Activated effector memory CD4-positive, alpha-beta T cell treated with Interleukin-2 at 50 U/mL for 16 hours (primary cell): ENCODE measurements at regions not wholly inside any gene's neighbourhood (a gene's known extent, or its start where the extent isn't known, plus 50 kb on each side); places are given as distances from the start of the nearest gene placed in this dataset.

Experiments
- DNase-seq: peaks from one replicate; pipeline ENCODE4 v3.0.0-alpha.2; 2020

DNA sequence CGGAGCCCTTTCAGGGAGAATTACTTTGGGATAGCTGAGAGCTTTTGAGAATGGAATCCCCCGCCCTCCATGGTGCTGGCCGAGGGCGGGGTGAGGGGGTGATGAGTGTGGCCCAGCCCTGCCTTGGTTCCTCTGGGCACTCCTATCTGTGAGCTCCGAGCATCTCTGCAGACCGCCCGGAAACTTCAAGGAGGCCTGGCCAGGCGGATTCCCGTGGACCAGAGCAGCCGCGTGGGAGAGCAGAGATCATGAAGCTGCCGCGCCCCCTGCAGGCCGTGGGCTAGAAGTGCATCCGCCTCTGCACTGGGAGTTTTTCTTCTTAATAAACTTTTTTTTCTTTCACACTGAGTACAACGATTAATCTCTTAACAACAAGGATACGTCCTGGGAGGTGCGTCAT lies 392.9 kb upstream of the EEF2KMT start:
- no peak for DNase-seq

DNA sequence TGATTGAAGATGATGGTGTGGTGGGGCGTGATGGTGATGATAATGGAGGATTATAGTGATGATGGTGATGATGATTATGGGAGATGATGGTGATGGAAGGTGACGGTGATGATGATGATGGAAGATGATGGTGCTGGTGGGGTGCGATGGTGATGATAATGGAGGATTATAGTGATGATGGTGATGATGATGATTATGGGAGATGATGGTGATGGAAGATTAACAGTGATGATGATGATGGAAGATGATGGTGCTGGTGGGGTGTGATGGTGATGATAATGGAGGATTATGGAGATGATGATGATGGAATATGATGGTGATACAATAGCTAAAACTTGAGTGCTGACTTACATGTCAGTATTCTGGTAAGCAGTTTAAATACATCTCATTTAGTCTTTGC lies 391.0 kb upstream of the EEF2KMT start:
- no peak for DNase-seq

DNA sequence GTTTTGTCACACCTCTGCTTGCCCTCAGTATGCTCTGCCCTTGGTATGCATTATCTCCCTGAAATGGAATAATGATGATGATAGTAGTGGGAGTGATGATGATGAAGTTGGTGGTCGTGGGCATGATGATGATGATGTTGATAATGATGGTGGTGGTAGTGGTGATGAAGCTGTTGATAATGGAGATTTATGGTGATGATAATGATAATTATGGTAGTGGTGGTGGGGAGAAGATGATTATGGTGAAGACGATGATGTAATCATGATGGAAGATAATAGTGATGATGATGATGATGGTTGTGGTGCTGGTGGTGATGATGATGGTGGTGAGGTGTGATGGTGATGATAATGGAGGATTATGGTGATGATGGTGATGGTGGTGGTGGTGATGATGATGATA lies 390.1 kb upstream of the EEF2KMT start:
- DNase-seq: no peak

DNA sequence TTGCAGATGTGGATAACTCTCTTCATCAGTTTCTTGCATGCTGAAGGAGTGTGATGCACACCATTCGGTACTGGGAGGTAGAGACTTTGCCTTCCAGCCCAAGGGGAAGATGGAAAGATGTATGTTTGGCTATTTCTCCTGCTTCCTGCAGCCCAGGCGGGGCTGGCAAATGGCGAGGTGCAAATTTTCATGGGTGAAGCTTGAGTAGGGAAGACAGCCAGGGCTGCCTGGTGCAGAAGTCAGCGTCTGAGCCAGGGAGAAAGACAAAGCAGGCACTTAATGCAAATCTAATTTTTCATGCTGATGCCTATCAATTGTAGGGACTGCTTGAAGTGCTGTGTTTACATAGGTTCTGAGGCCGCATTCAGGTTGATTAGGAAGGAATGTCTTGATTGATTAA lies 384.7 kb upstream of the EEF2KMT start:
- DNase-seq: no peak

DNA sequence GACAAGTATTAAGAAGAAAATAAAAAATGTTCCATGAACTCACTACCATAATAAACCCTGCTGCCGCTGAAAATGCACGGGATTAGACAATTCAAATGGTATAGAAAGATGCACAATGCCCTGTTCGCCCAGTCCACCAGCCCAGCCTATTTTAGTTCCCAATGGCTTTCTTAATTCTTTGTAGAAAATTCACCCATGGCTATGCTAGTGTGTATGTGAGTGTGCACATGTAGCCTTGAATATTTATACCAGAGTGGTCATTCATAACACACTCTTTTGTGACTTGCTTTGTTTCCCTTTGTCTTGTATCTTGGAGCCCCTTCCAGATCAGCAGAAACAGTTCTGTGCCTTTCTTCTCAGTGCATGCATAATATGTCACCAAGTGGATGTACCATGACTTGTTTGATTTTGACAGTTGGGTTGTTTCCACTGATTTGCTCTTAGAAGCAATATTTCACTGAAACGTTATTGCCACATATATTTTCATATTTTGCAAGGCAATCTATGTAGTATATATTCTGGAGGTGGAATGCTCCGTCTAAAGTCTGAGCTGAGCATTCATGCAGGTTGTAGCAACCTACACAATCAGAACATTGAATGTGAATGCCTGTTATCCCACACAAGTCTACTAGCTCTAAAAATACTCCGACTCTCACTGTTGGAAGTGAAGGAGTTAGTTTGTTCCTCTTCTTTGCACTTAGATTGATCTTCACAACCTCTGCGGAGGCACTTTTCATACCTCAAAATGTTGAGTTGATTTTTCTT lies 383.0 kb upstream of the EEF2KMT start:
- DNase-seq: no peak

DNA sequence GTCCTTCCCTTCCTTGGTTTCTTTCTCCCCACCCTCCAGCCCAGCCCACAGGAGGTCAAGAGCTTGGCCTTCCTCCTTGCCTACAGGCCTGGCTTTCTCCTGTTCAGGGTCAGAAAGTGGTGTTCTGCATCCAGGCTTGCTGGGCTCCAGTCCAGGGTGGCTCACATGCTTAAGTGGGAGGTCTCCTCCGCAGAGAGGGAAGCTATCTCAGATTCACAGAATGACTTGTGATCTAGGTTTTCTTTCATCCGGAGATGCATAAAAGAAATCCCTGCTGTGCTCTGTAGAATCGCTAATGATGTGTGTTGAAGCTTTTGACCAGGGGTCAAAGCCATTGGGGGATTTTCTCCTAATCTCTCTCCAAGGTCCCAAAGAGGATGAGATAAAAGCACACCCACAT lies 382.3 kb upstream of the EEF2KMT start:
- DNase-seq: no peak

DNA sequence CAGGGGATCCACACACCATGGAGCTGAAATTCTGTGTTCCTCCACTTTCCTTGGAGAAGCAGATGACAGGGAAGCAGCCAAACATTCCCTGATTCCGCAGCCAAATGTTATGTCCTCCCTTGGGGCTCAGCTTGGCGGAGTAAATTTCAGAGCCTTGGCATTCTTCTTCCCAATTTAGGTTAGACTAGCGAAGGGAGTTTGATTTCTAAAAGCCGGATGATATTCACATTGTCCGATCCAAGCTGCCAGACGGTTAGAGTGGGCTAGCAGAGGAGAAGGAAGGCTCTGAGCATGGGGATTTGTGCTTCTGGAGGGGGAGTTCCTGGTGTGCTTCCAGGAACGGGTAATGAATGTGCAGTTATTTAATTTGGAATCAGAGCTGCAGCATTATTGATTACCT lies 380.4 kb upstream of the EEF2KMT start:
- DNase-seq: no peak

DNA sequence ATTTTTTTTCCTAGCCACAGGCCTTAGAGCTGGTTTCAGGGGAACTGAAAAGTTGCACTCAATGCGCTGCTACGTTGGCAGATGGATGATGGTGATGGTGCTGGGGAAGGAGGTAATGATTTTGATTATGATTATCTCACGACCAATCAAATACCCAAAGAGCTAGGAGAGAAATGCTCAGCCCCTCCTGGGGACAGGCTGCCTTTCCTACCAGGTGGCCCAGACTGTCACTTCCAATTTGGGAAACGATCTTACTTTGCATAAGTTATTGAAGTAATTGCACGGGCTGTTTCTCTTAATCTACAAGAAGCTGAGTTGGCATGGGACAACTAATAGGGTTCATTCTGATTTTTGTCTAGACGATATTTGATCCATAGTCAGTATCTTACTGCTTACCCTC lies 379.7 kb upstream of the EEF2KMT start:
- DNase-seq: no peak

DNA sequence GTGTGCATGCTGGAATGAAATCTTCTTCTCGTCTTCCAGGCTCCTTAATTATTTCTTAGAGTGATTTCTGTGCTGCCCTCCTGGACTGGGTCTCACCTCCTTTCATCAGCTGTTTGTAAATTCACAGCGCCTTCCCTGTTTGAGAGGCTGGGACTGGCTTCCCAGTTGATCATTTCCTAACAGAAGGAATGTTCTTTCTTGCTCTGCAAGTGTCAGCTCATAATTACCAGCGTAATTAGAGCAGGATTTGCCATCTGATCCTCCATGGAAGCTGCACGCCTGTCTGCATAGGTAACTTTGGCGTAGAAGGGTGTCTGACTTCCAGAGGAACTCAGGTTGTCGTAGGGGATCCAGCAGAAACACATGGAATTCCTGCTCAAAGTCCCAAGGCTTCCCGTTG lies 375.0 kb upstream of the EEF2KMT start:
- DNase-seq: no peak

DNA sequence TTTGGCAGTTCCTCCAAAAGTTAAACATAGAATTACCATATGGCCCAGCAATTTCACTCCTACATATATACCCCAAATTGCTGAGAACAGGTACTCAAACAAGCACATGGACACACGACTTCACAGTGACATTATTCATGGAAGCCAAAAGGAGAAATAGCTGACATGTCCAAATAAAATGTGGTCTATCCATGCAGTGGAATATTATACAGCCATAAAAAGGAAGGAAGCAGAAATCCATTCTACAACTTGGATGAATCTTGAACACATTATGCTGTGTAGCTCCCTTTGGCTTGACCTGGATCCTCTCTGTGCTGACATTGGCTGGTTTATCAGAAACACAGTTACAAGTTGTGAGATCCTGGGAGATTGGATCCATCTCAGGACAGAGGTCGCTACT lies 370.9 kb upstream of the EEF2KMT start:
- no peak for DNase-seq

DNA sequence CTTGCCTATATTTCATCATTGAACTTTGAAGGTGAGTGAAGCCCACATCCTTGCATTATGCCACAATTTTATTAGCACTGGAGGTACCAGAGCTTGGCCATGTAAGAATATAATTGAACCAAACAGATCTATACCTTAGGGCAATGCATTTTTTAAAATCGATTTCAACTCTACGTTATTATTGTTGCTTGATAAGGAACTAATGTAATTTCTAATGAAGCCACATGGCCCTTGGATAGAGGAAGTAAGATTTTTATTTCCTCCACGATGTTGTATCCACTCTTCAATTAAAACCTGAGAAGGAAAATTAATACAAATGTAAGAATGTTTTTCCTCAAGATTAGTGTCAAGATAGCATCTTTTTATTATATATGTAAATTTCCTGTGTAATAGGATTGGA lies 370.0 kb upstream of the EEF2KMT start:
- DNase-seq: no peak

DNA sequence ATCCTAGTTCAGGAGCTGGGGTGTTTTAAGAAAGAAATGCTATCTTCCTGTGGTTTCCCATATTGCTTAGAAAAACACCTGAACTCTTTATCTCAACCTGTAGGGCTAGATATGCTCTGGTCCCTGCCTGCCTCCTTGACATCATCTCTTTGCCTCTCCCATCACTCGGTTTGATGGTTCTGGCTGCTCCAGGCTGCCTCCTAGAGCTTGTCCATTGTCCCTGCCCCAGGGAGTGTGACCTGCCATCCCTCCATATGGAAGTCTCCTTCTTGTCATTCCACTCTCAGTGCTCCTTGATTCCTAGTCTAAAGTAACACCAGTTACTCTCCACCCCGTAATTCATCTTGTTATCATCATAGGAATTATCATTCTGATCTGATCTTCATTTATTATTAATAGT lies 369.0 kb upstream of the EEF2KMT start:
- no peak for DNase-seq

DNA sequence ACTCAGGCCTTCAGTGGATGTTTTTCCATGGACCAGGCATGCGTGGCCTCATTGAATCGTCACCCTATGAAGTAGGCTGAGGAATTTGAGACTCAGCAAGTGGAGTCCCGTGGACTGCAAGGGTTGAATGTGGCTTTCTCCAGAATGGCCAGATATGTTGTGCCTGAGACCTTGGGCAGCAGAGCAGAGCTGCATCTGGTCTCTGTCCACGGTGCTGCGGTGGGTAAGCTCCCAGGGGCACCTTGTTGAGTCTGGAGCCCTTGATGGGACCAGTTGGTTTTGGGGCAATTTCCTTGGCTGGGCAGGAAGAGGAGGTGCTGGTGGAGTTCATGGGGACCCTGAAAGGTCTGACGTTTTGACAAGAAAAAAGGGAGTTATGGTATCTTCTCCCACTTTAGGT lies 368.1 kb upstream of the EEF2KMT start:
- no peak for DNase-seq

DNA sequence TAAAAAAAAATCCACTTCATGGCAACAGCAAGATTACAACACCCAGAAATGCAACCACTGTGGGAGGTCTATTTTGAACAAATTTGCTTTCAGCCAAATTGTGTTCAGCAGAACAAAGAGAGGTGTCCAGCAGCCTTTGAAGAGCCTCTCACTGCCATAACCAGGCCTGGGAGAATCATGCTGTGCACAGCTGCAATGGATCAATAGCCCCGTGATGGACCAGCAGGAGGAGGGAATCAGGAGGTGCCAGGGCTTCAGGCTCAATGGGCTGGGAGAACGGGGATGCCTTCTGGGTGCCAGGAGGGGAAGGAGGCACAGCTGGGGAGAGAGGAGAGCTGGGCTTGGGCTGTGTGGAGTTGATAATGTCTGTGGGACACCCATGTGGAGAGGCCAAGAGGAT lies 366.2 kb upstream of the EEF2KMT start:
- no peak for DNase-seq

DNA sequence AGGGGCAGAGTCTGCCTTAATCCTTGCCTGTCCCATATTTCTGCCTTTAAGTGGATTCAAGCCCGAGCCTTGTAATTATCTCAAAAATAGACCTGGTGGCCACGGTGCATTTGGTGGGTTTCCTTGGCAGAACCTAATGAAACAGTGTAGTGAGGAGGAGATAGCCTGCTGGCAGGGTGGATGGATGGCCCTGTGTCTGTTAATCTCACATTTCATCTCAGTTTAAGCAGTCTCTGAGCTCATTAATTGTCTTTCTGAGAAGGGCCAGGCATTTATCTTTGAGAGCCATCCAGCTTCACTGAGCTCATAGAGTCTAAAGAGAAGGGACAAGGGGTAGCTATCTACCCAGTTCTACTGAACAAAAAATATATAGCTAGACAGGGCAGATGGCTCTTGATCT lies 364.0 kb upstream of the EEF2KMT start:
- DNase-seq: no peak

DNA sequence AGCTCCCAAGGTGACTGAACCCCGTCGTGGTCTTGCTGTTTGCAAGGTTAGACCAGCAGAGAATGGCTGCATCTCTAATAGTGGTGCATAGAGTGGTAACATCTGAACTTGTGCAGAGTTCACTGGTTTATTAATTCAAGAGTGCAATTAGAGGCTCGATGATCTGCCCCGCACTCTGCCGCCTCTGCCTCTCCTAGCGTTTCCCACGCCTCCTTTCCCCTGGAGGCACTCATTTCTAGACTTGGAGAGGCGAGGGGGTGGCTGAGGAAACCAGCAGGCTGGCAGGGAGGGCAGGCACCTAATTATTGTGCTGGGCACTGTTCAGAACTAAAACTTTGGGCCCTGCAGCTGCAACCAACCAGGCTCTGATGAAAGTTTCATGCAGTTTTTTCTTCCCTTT lies 363.5 kb upstream of the EEF2KMT start:
- no peak for DNase-seq

DNA sequence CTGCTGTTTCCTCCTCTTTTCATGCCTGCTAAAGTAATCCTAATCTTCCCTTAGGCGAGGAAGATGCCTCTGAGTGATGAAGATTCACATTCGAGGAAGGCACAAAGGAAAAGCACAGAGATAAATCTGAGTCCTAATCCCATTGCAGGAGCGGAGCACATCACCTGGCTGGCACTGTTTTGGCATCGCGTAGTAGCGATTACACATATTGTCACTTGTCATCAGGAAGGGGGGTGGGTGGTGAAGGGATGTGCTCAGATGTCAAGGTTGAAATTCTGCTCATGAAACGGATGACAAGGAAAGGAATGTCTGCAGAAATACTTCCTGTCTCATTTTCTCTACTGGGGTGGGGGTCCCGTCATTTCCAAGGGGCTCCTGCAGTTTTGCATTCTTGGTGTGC lies 363.1 kb upstream of the EEF2KMT start:
- no peak for DNase-seq

DNA sequence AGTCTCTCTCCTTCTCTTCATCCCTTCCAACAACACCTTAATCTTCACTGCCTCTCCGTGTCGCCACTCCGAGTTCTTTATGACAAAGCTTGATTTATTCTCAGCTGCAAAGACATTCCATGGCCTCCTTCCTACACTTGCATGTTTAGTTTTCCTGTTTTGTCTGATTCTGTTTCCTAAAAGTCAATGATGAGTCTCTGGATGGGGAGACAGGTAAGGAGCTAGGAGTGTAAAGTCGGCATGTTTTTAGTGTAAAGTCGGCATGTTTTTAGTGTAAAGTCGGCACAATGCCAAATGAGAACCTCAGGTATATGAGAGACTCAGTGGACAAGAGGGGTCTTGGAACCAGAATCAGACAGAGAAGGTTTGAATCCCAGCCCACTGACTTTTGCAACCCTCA lies 362.3 kb upstream of the EEF2KMT start:
- DNase-seq: no peak

DNA sequence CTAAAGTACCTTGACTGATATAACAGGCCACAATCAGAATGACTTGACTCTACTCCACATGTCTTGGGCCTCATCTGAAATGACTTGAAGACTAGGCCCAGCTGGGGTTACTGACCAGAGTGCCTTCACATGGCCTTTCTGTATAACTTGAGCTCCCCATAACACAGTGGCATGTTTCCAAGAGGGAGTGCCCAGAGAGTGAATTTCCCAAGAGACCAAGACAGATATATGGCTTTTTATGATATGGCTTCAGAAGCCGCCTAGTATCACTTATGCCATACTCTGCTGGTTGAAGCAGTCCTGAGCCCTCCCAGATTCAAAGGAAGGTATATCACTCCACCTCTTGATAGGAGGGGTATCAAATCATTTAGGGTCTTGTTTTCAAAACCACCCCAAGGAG lies 357.5 kb upstream of the EEF2KMT start:
- DNase-seq: no peak

DNA sequence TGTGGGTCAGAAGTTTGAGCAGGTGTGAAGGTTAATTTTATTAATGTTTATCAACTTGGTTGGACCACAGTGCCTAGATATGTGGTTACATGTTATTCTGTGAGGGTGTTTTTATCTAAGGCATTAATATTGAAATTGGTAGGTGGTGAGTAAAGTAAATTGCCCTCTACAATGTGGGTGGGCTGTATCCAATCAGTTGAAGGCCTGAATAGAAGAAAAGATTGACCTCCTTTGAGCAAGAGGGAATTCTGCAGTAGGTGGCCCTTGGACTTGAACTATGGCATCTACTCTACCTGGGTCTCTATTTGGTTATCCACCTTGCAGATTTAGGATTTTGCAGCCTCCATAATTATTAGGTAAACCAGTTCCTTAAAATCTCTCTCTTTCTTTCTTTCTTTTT lies 356.8 kb upstream of the EEF2KMT start:
- no peak for DNase-seq

DNA sequence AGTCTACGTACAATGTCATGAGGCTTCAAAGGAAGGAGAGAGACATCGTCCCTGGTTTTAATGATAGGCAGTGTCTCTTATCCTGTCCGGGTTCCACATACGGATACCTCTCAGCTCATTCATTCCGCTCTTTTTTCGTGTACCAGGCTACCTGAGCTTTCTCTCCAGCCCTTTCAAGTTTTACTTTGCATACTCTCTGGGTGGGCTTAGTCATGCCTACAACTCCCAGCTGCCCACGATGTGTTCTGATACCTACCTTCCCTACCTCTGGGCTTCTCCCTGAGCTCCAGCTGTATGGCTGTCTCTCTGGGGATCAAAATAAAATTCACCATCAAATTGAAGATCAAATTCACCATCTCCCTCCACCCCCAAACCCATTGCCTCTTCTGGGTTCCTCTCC lies 354.0 kb upstream of the EEF2KMT start:
- no peak for DNase-seq

DNA sequence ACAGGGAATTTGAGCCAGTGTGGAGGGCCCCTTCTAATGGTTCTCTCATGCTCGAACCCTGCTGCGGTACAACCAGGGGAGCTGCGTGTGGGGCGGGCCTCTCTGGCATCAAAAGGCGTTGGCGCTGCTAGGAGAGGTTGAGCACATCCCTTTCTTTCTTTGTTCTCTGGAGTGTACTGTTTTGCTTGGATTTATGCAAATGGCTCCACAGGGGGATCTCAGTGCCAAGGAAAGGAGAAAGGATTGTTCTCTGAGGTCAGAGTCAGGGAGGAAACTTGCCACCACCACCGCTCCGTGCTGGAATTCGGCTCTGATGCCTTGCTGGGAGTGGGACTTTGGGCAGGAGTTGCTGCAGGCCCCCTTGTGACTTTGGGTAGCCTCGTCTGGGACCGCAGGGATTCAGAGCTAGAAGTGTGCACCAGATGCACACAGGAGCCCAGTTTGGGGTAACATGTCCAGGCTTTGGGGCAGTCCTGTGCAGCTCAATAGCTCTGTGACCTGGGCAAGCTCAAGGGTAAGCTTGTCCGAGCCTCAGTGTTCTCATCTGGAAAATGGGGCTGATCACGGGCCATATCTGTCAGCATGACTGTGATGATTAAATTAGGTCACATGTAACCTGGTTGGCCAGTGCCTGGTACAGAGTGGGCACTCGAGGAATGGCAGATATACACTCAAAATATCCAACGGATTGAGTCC lies 353.0 kb upstream of the EEF2KMT start:
- DNase-seq: no peak

DNA sequence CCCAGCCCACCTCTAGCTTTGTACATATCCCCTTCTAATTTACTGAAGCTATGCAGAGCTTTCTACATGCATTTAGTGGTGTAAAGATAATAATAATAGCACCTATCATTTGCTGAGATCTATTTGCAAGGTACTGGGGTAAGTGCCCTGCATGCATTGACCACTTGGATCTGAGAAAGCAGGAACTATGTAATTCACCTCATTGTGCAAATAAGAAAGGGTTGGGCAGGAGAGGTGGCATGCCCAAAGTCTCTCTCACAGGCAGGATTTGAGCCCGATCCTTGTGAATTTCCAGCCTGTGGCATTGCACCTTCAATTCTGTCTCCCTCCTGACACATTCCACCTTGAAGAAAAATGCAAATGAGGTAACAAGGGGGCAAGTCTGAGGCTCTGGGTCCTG lies 352.3 kb upstream of the EEF2KMT start:
- no peak for DNase-seq

DNA sequence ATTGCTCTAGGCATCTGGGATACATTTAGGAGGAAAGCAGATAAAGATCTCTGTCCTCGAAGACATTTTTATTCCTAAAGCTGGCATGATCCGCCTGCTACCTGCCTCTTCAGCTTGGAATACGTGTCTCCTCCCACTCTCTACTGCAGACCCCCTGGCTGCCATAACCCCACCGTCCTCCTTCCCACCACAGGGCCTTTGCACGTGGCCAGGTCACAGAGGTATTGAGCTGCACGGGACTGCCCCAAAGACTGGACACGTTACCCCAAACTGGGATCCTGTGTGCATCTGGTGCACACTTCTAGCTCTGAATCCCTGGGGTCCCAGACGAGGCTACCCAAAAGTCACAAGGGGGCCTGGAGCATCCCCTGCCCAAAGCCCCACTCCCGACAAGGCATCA lies 351.2 kb upstream of the EEF2KMT start:
- DNase-seq: no peak

DNA sequence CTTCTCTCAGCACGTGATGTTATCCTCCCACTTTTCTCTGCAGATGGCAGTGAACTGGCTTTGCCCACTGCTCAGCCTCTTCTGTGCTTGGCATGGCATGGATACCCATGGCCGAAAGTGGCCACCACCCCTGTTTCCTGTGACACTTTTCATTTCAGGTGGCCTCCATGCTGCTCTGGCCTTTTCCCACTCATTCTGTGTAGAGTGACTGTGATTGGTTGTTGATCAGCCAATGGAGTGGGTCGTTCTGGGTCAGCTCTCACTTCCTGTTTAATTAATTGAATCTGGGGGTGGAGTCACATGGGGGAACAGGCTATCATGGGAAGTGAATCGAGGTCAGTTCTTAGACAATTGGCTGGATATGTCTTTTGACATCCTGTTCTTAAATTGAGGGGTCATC lies 350.1 kb upstream of the EEF2KMT start:
- no peak for DNase-seq
